GM21360 (cell line): ENCODE measurements at regions not wholly inside any gene's neighbourhood (a gene's known extent, or its start where the extent isn't known, plus 50 kb on each side); places are given as distances from the start of the nearest gene placed in this dataset.
"Not testable (repeated sequence)": the region's sequence is repeated elsewhere in the genome, so short reads cannot be mapped to it uniquely, and the experiment has no call there.

Source experiments
- ATAC-seq: cut with Tn5 transposase; IDR thresholded peaks from one replicate; pipeline ENCODE4 v1.9.1; 2021; ENCODE audit warnings: mild to moderate bottlenecking, moderate library complexity; ENCODE audit not compliant: unreplicated experiment

DNA sequence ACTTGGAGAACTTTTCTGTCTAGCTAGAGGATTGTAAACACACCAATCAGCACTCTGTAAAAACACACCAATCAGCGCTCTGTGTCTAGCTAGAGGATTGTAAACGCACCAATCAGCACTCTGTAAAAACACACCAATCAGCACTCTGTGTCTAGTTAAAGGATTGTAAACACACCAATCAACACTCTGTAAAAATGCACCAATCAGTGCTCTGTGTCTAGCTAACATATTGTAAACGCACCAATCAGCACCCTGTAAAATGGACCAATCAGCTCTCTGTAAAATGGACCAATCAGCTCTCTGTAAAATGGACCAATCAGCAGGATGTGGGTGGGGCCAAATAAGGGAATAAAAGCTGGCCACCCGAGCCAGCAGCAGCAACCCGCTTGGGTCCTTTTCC lies 91.1 kb upstream of the KRAS start:
- ATAC-seq = not testable (repeated sequence)

DNA sequence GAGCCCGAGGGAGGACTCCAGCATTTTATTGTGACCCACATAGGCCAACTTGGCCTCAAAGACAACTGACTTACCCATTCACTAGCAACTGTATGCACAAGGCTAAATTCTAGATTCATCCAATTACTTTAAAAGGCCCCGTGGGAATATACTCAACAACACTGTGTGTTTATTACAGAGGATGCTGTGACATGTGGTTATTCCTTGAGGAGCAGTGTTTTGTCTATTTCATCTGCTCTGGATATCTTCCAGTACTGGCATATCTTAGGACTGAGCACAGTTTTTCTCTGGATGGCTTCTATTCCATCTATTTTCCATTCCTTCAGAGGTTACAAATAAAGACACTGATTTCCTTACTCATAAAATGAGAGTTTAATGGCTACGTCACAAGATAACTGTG lies 87.2 kb upstream of the KRAS start:
- no peak for ATAC-seq

DNA sequence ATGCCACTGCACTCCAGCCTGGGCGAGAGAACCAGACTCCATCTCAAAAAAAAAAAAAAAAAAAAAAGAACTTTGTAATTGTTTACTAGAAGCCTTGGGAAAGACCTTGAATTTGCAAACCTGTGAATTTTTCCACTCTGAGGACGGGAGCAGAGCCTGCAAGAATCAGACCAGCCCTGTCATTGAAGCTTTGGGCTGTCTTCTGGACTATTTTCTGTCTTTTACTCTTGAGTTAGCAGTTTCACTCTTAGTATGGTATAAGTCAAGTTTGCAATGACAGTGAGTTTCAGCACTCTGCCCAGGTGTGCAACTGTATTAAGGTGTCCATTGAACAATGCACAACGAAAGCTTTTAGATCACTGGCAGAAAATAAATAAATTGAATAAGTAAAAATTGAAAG lies 81.4 kb upstream of the KRAS start:
- peak; percentile 80 for ATAC-seq

DNA sequence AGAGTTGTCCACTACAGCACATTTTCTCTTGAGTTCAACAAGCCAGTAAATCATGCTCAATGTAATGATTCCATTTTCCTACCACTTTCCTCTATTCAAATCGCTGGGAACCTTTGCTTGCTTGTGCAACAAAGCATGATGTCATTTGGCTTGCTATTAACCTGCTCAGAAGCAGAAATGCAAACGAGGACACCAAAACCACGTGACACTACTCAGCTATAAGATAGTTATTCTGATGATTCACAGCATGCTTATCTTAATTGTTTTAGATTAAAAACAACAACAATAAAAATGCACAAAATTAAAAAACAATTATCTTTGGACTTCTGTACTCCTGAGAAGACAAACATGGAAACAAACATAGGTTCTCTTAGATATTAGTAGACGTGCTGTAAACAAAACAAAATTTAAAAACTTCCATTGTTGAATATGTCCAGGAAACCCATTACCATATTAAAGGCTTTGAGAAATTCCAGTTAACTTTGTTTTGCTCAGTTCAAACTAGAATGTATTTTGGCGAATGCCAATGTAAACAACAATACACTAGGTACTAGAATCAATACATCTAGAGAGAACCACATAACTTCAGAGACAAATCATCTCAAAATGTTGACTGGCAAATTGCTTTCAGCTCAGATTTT lies 77.5 kb upstream of the KRAS start:
- ATAC-seq = no peak

DNA sequence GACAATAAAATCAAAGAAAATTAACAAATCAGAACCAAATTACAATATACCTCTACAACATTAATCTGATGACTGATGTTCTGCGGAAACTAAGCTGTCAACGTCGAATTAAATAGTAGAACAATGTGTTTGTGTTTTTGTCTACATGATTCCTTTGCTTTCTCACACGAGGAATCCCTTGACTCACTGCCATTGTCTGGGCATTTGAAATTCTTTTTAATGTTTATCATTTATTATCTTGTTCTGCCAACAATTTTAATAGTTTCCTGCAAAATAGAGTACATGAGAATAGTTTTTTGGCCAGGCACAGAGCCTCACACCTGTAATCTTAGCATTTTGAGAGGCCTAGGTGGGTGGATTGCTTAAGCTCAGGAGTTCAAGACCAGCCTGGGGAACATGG lies 76.6 kb upstream of the KRAS start:
- no peak for ATAC-seq

DNA sequence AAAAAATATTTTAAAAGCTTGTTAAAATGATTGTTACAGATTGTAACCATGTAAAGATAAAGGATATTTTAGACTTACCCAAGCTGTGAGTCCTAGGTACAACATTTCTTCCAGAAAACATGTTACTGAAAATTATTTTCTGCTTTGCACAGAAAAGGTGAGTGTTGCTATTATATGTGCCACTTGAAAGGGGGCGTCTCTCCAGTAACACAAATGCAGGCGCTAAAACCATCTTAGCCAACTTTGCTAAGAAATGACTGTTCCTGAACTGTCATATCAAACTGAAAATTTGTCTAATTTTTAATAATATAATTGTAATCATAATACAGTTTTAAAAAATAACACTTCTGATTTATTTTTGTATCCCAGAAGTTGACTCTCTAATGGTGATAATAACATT lies 75.6 kb upstream of the KRAS start:
- ATAC-seq = no peak

DNA sequence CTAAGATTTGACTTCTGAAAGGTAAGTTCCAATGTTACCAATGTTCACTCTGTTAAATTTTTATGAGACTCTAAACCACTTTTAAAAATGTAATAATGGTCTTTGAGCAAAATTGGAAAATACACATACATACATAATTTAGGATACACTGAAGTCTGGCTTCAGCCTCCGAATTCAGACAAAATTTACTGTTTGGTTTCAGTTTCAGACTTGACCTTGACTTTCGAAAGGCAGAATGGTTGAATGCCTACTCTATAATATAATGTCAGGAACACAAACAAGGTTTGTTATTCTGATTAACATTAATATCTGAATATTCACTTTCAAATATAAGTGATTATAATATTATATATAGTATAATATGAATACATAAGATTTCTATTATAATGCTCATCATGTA lies 74.1 kb upstream of the KRAS start:
- no peak for ATAC-seq

DNA sequence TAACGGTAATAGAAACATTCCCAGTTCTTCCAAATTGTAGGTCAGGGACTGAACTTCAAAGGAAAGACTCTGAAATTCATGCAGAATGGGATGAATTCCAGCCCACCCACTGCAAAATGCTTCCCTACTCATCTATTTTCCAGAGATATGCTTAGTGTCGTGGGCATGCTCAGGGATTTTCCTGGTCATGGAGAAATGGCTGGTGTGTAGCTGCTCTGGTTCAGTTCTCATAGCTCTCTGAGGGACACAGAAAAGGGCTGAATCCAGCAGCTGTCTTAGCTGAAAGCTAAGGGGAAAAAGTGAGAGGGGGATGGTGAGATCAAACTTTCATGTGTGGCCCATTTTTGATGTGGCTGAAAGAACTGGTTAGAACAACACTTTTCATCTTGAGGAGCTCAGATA lies 72.9 kb upstream of the KRAS start:
- ATAC-seq = no peak

DNA sequence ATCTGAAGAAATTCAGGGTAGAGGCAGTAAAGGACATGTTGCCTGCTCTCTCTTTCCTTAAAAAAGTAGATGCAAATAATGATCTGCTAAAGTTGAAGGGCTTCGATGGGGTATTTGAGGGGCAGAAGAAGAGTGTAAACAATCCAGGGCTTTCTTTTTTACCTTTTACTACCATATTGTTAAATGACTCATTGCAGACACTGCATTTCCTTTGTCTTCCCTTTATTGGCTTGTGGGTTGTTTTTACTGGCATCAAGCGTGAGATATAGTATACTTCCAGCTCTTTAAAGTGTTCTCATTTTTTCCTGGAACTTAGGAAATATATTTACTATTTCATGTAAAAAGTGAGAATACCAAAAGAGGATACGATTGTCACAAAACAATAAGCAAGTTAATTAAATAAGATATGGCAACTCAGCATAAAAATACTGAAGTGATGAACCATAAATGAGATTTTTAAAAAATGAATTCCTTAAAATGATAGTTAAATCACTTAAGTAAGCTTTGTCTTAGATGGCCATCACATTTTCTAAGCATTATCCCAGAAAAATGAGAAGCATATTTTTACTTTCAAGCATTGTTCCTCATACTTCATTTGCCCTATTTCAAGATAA lies 72.3 kb upstream of the KRAS start:
- ATAC-seq = no peak

DNA sequence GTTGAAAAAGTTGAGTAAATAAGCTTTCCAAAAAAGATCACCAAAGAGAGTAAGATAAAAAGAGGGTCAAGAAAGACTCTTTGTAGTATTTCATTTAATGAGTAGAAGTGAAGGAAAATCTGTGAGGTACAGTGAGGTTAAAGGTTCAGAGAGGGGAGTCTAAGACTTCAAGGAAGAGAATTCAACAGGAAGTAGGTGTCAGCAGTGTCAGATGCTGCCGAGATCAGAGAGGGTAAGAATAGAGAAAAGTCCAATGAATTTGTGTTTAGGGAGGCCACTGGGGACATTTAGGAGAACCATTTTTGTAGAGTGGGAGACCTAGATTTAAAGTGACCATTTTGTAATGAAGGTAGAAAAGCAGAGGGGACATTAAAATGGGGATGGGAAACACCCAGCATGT lies 71.6 kb upstream of the KRAS start:
- no peak for ATAC-seq

DNA sequence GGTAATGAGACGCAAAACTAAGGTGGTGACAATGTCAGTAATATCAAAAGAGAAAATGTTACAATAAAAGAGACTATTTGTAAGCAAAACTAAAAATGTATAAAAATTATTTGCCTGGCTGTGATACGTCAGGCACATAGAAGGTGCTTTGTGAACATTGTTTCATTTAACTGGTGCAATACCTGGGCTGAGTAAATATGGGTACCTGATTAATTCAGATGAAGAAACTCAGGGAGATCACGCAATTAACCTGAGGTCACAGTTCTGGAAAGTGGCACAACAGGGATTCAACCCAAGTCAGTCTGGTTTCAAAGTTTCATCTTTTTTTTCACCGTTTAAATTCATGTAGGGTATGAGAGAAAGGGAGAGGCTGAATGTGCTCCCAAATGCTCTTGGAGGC lies 71.0 kb upstream of the KRAS start:
- ATAC-seq = no peak

DNA sequence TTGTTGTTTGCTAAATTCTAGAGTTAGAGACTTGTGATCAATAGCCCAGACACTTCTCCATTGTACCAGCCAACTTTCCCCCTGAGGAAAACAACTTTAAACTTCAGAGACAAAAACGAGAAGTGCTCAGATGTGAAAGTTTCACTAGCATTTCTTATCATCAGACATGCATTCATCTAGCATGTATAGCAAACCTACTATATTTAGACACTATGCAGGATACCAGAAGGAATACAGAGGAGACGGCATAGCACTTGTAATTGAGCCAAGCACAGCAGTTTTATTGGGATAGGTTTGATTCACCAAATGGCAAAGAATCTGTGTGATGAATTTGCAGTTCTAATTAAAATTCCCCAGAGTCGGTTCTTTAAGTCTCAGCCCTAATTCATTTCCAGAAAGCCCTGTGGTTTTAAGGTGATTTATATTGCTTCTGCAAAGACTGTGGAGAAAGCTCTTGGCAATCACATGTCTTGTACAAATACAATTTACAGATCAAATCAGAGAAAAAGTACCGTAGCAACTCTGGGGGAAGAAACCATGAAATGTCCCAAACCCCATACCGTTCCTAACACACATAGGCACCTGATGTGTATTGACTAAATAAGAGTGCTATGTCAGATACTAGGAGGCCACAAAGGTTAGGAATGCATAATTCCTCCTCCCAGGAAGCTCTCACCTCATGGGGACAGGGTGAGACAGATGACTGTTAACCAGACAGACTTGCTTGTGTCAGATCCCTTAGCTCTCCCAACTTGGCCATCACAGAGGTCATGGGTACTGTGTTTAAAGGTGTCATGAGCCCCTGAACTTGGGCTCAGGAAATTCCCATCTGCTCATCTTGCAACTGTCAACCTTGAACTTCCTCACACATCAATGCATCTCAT lies 69.6 kb upstream of the KRAS start:
- peak; percentile 81 for ATAC-seq

DNA sequence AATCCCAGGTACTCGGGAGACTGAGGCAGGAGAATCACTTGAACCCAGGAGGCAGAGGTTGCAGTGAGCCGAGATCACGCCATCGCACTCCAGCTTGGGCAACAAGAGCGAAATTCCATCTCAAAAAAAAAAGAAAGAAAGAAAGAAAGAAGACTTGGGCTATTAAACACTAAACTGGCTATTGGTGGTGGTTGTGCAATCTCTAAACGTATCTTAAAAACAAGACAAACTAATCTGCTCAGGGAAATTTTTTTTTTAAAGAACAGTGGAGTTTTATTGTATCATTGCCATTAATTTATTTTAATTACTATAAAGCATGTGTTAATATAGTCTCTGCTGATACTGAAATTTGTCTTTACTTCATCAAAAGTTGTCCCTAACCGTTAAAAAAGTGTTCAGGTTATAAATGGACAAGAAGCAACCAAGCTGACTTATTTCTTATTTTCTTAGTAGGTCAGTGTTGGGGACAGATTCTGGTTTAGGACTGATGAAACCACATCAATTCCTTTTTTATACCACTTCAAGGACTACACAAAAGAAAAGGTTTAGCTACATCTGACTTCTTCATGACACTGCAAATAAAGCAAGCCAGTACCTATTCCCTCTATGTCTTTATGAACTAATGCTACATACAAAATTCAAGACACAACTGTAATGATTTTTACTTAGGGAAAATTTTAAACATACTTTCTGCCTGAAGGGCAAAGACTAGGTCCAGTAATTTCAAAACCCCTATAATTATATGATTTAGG lies 68.7 kb upstream of the KRAS start:
- ATAC-seq = no peak

DNA sequence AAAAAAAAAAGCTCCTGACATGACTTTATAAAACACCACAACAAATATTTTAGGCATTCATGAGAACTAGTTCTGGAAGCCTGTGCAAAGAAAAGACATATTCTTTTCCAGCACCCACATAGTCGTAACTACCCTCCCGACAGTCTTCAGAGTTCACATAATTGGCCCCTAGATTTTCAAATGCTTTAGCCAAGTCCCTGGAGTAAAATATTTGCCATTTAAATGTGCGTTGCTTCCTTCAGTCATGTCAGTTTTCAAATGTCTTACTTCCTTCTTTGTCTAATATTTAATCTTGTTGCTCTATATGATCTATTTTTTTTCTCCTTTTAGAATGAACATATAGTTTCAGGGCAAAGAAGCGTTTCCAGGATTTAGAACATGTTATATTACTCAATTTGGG lies 66.8 kb upstream of the KRAS start:
- ATAC-seq = no peak

DNA sequence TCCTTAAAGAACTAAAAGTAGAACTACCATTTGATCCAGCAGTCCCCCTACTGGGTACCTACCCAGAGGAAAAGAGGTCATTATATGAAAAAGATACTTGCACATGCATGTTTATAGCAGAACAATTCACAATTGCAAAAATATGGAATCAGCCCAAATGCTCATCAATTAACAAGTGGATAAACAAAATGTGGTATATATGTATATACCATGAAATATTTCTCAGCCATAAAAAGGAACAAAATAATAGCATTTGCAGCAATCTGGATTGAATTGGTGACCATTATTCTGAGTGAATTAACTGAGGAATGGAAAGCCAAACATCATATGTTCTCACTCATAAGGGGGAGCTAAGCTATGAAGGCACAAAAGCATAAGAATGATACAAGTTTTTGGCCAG lies 64.7 kb upstream of the KRAS start:
- no peak for ATAC-seq

DNA sequence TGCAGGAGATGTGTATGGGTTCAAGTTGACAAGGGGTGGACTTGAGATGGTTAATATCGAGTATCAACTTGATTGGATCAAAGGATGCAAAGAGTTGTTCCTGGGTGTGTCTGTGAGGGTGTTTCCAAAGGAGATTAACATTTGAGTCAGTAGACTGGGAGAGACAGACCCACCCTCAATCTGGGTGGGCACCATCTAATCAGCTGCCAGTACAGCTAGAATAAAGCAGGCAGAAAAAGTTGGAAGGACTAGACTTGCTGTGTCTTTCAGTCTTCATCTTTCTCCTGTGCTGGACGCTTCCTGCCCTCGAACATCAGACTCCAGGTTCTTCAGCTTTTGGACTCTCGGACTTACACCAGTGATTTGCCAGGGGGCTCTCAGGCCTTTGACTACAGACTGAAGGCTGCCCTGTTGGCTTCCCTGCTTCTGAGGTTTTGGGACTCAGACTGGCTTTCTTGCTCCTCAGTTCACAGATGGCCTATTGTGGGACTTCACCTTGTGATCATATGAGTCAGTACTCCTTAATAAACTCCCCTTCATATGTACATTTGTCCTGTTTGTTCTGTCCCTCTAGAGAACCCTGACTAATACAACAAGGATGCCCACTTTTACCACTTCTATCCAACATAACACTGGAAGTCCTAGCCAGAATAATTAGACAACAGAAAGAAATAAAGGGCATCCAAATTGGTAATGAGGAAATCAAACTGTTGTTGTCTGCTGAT lies 62.7 kb upstream of the KRAS start:
- not testable (repeated sequence) for ATAC-seq

DNA sequence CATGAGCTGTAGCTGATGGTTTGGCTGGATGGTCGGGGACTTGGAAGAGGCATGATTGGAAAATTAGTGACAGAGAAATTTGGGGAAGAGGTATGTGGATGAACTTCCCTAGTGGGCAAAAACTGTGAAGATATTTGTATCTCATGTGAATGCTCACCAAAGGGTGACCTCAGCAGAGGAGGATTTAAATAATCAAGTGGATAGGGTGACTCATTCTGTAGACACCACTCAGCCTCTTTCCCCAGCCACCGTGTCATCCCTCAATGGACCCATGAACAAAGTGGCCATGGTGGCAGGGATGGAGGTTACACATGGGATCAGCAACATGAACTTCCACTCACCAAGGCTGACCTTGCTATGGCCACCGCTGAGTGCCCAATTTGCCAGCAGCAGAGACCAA lies 60.8 kb upstream of the KRAS start:
- ATAC-seq = no peak

DNA sequence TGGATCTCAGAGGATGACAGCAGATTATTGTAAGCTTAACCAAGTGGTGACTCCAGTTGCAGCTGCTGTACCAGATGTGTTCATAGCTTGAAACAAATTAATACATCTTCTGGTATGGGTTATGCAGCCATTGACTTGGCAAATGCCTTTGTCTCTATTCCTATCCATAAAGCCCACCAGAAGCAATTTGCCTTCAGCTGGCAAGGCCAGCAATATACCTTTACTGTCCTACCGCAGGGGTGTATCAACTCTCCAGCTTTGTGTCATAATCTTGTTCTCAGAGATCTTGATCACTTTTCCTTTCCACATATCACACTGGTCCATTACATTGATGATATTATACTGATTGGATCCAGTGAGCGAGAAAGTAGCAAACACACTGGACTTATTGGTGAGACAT lies 59.3 kb upstream of the KRAS start:
- ATAC-seq = not testable (repeated sequence)

DNA sequence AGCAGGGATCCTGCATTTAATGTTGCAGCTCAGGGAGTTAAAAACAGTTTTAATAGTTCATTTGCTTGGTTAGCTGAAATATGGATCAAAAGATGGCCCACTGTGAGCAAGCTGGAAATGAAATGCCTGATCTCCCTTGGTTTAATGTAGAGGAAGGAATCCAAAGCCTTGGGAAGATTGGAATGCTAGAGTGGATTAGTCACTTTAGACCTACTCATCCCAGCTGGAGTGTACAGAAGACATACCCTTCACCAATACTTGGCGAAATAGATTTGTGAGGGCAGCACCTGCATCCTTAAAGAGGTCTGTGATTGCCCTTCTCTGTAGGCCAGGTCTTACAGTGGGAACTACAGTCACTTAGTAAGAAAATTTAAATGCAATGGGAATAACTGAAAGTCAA lies 58.0 kb upstream of the KRAS start:
- ATAC-seq = no peak

DNA sequence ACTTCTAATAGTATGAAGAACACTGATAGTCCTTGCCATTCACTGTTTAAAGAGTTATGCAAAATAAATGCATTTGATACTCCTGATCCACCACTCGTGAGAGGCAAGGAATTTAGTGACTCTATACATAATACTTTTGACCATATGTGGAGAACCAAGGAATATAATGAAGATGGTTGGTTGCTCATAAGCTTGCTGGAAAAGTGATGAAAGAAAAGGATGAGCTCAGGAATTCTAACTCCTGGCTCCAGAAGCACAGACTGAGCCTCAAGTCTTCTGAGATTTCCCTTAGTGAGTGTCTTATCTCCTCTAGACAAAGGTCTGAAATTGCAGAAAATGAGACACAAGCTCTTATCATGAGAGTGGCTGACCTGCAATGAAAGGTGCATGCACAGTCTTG lies 57.1 kb upstream of the KRAS start:
- no peak for ATAC-seq

DNA sequence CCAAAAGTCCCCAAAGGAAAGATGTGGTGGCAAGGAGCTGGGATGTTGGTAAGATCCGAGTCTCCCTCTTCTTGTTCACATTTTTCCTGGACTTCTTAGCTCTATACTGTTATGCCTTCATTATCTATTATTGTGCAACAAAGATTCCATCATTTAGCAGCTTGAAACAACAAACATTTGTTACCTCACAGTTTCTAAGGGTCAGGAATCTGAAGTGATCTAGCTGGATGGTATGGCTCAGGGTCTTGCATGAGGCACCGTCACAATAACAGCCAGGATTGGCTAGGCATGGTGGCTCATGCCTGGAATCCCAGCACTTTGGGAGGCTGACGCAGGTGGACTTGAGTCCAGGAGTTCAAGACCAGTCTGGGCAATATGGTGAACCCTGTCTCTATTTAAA lies 51.1 kb upstream of the KRAS start:
- no peak for ATAC-seq
